T-cell (primary cell): ENCODE measurements at regions not wholly inside any gene's neighbourhood (a gene's known extent, or its start where the extent isn't known, plus 50 kb on each side); places are given as distances from the start of the nearest gene placed in this dataset.

Source experiments
- ATAC-seq, 4 experiments: fragments of 200-7000 bp in 3 of 4; fragments of 150-1000 bp in 1 of 4; cut with Tn5 transposase; replicated peaks in 1 of 4; 1 replicate in 3 of 4; 2 replicates in 1 of 4; pipeline ENCODE4 v1.10.0; 2021; ENCODE audit warnings: moderate library complexity in 3 of 4, mild to moderate bottlenecking in 2 of 4, moderate number of reproducible peaks in 1 of 4
- CTCF ChIA-PET, 2 donors: fragments of 300-600 bp; sonication (Branson Sonifier 250); formaldehyde crosslinking; loops; one replicate each; lab custom pipeline; 2022; ENCODE audit warnings: antibody characterized with exemption in 2 of 2; lab: Charles Lee
- POLR2A ChIA-PET, 2 donors: fragments of 300-600 bp; sonication (Branson Sonifier 250); formaldehyde crosslinking; loops; one replicate each; lab custom pipeline; 2022; ENCODE audit warnings: antibody characterized with exemption in 2 of 2; lab: Charles Lee
- DNase-seq, 35 experiments: peaks; one replicate each; pipeline versions ENCODE4 v3.0.0 to v3.0.0-alpha.2; 2013 to 2023
- H3K27ac ChIP-seq: one replicate; pipeline ENCODE4 v1.5.1; 2013; ENCODE audit warnings: low read length
- H3K27me3 ChIP-seq, 2 experiments: replicated peaks in 1 of 2; 1 replicate in 1 of 2; 2 replicates in 1 of 2; pipeline versions ENCODE4 v1.6.1 to v1.7.0; 2013; ENCODE audit warnings: low read length in 1 of 2, mixed read lengths in 1 of 2; ENCODE audit not compliant: control insufficient read depth in 2 of 2, insufficient read depth in 2 of 2; ENCODE audit errors: extremely low read depth in 1 of 2
- H3K36me3 ChIP-seq, 2 donors: 1 replicate in 1 of 2; 2 replicates in 1 of 2; pipeline versions ENCODE4 v1.6.1 to v1.7.0; 2013; ENCODE audit warnings: low read length in 1 of 2; ENCODE audit not compliant: control insufficient read depth in 2 of 2, insufficient read depth in 1 of 2; ENCODE audit errors: extremely low read depth in 1 of 2
- H3K4me1 ChIP-seq, 2 experiments: 1 replicate in 1 of 2; 2 replicates in 1 of 2; pipeline versions ENCODE4 v1.6.1 to v1.7.0; 2013; ENCODE audit warnings: low read length in 2 of 2, mixed read lengths in 1 of 2; ENCODE audit not compliant: insufficient read depth in 2 of 2, control insufficient read depth in 1 of 2; ENCODE audit errors: extremely low read depth in 1 of 2
- H3K4me3 ChIP-seq, 2 donors: 1 replicate in 1 of 2; 2 replicates in 1 of 2; pipeline versions ENCODE4 v1.5.1 to v1.7.0; 2013; ENCODE audit warnings: mild to moderate bottlenecking in 2 of 2, low read length in 1 of 2, moderate library complexity in 1 of 2; ENCODE audit not compliant: control insufficient read depth in 1 of 2; ENCODE audit errors: extremely low read depth in 1 of 2
- H3K9me3 ChIP-seq: 2 replicates; pipeline ENCODE4 v1.7.0; 2013
- H3K27ac Mint-ChIP-seq, 2 donors: one replicate each; pipeline ENCODE4 v1.8.0; 2020 to 2021; ENCODE audit warnings: mild to moderate bottlenecking in 2 of 2, mixed read lengths in 2 of 2
- H3K27me3 Mint-ChIP-seq, 2 donors: one replicate each; pipeline ENCODE4 v1.8.0; 2021 to 2022; ENCODE audit warnings: mixed read lengths in 2 of 2
- H3K36me3 Mint-ChIP-seq: one replicate; pipeline ENCODE4 v1.8.0; 2021; ENCODE audit warnings: mixed read lengths
- H3K4me1 Mint-ChIP-seq, 3 donors: one replicate each; pipeline ENCODE4 v1.8.0; 2020 to 2022; ENCODE audit warnings: mixed read lengths in 3 of 3, mild to moderate bottlenecking in 1 of 3
- H3K4me3 Mint-ChIP-seq, 3 donors: one replicate each; pipeline ENCODE4 v1.8.0; 2020 to 2022; ENCODE audit warnings: mild to moderate bottlenecking in 3 of 3, mixed read lengths in 3 of 3, moderate library complexity in 3 of 3
- H3K9me3 Mint-ChIP-seq, 3 donors: one replicate each; pipeline ENCODE4 v1.8.0; 2020 to 2022; ENCODE audit warnings: mixed read lengths in 3 of 3
- WGBS: methylation state at CpG from one replicate; pipeline ENCODE4 v1.1.5; 2013; ENCODE audit warnings: missing lambda C conversion rate; ENCODE audit not compliant: insufficient coverage; 5-methylcytosine and 5-hydroxymethylcytosine counted together

DNA sequence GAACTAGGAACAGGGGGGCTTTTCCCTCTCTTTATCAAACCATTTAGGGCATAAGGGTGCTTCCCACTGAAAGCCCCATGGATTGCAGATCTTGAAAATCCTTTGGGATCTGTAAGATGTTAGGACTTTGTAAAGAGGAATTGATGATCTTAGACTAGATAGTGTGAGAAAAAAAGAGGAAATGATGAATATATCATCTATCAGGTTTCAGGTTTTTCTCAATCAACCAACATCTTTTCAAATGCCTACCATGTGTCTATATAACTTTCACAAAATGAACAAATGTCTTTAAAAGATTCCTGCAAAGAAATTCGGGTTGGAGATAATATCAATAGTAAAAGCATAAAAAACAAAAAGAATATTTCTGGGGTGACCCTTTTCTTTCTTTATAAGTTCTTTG is 50.1 kb downstream of the KCNC4 start:
- CTCF ChIA-PET, result no interaction called here
- peaks cover 3 to 6% of the 10 kb centered on the region in 2 donors for H3K27me3 Mint-ChIP-seq
- H3K4me3 Mint-ChIP-seq, result no peak overlapping the region

DNA sequence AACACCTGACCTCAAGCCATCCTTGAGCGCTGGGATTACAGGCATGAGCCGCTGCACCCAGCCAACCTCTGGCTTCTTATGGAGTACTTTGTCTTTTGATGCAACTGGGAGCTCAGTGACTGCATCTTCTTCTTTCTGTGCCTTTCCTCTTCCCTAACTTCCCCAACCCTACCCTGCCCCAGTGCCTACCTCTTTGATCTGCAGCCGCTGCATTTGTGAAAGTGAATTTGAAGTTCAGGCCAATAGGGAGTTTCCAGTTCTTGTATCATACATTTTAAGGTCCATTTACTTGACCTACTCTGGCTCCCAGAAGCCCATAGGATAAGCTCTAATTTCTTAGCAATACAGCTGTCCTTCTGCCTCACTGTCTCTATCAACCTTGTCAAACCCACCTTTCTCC is 52.2 kb downstream of the KCNC4 start:
- Mint-ChIP-seq H3K36me3 (no peaks in the 10 kb centered on the region), H3K4me1 (peaks cover 0 to 7% (median 0%) of the 10 kb centered on the region in 3 donors), H3K27ac (no peak overlapping the region), H3K9me3 (no peaks in the 10 kb centered on the region), H3K4me3 (no peak overlapping the region), H3K27me3 (peaks cover 3 to 6% of the 10 kb centered on the region in 2 donors)
- no peak for DNase-seq
- ChIA-PET CTCF (no interaction called here), POLR2A (no interaction called here)
- Histone ChIP-seq H3K4me1 (no peaks in the 10 kb centered on the region), H3K4me3 (no peak overlapping the region), H3K36me3 (no peaks in the 10 kb centered on the region), H3K27ac (no peak overlapping the region), H3K9me3 (no peaks in the 10 kb centered on the region), H3K27me3 (peaks cover 0 to 8% of the 10 kb centered on the region in 2 experiments)
- no peak for ATAC-seq
- 90% methylated on average over 2 of the region's 3 CpGs for WGBS

More for the DNA sequence above, 50.1 kb downstream of the KCNC4 start:
- peaks cover 0 to 10% (median under 1%) of the 10 kb centered on the region in 3 donors for H3K4me1 Mint-ChIP-seq
- no CpG with 5 or more reads among the region's 1 CpG for WGBS
- no peaks in the 10 kb centered on the region for H3K9me3 ChIP-seq
- H3K27ac Mint-ChIP-seq, result no peak overlapping the region
- POLR2A ChIA-PET, result no interaction called here
- peaks cover 0 to 5% of the 10 kb centered on the region in 2 experiments for H3K27me3 ChIP-seq
- no peak for DNase-seq
- no peaks in the 10 kb centered on the region for H3K36me3 Mint-ChIP-seq
- H3K4me1 ChIP-seq, result no peaks in the 10 kb centered on the region
- ATAC-seq, result no peak
- no peaks in the 10 kb centered on the region for H3K36me3 ChIP-seq
- no peak overlapping the region for H3K27ac ChIP-seq
- no peak overlapping the region for H3K4me3 ChIP-seq
- no peaks in the 10 kb centered on the region for H3K9me3 Mint-ChIP-seq

DNA sequence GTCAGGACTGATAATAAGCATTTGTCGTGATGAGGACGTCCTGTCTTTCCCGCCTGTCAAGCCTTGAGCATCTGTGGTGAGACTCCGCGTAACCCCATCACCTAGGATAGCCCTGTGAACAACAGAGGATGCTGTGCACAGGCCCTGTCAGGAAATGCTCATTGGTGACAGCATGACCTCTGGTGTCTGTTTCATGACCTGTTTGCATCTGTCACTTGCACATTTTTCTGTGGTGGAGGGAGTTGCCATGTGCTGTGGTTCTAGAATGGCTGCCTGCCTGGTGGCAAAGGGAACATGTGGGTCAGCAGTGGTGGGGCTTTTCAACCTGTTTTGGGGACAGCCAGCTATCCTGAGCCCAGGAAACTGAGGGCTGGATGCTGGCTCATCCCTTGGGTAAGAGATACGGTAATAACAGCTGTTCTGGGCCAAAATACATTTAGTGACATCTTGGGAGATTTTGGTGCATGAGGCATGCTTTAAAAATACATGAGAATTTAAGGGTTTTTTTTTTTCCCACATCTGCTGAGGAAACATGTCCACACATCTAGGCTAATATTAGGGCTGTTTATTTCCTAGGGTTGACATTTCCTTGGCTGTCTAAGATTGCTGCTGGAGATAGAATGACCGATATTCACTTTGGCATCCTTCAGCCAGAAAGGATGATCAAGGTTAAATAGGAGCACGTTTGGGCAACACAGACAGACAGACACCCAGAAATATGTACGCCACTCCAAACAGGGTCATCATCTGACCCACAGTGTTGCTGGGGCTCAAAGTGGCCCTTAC is 52.9 kb downstream of the KCNC4 start:
- no peak overlapping the region for H3K4me3 ChIP-seq
- POLR2A ChIA-PET, result no interaction called here
- ATAC-seq, result peak in 2 of 4 experiments; percentile 16 to 48
- Mint-ChIP-seq H3K4me3 (no peak overlapping the region), H3K27me3 (peaks cover 6% of the 10 kb centered on the region in 2 donors), H3K36me3 (no peaks in the 10 kb centered on the region), H3K9me3 (no peaks in the 10 kb centered on the region), H3K27ac (no peak overlapping the region), H3K4me1 (peaks cover 0 to 7% (median 0%) of the 10 kb centered on the region in 3 donors)
- no peak overlapping the region for H3K27ac ChIP-seq
- no peaks in the 10 kb centered on the region for H3K36me3 ChIP-seq
- WGBS, result 80% methylated on average over 7 of the region's 9 CpGs
- DNase-seq, result peak in 4 of 35 experiments; percentile 2 to 25 (median 9)
- H3K9me3 ChIP-seq, result no peaks in the 10 kb centered on the region
- CTCF ChIA-PET, result no interaction called here
- H3K4me1 ChIP-seq, result no peaks in the 10 kb centered on the region
- peaks cover 0 to 8% of the 10 kb centered on the region in 2 experiments for H3K27me3 ChIP-seq

DNA sequence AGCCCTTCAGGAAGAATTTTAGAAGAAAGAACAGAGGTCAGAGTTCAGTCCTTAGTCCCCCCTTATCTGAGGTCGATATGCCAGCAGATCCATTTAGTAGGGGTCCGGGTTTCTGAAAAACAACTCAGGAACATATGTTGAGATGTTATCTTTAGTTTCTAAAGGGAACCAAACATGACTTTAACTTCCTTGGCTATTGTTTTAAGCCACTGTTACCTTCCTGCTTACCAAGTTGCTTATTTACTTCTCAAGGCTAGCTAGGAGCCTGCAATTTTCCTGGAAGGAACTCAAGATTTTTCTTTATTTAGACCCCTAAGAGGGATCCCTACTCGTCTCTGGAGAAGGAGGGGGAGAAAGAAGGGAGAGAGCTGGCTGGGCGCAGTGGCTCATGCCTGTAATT is 54.3 kb downstream of the KCNC4 start:
- H3K27ac Mint-ChIP-seq, result no peak overlapping the region
- H3K4me3 Mint-ChIP-seq, result no peak overlapping the region
- Histone ChIP-seq H3K36me3 (no peaks in the 10 kb centered on the region), H3K9me3 (no peaks in the 10 kb centered on the region), H3K4me1 (no peaks in the 10 kb centered on the region), H3K4me3 (no peak overlapping the region), H3K27ac (no peak overlapping the region), H3K27me3 (peaks cover 0 to 8% of the 10 kb centered on the region in 2 experiments)
- ATAC-seq, result no peak
- POLR2A ChIA-PET, result no interaction called here
- peaks cover 6% of the 10 kb centered on the region in 2 donors for H3K27me3 Mint-ChIP-seq
- no peaks in the 10 kb centered on the region for H3K36me3 Mint-ChIP-seq
- no peak for DNase-seq
- CTCF ChIA-PET, result no interaction called here
- H3K9me3 Mint-ChIP-seq, result no peaks in the 10 kb centered on the region
- WGBS, result no CpG with 5 or more reads among the region's 4 CpGs
- peaks cover 0 to 7% (median 0%) of the 10 kb centered on the region in 3 donors for H3K4me1 Mint-ChIP-seq

DNA sequence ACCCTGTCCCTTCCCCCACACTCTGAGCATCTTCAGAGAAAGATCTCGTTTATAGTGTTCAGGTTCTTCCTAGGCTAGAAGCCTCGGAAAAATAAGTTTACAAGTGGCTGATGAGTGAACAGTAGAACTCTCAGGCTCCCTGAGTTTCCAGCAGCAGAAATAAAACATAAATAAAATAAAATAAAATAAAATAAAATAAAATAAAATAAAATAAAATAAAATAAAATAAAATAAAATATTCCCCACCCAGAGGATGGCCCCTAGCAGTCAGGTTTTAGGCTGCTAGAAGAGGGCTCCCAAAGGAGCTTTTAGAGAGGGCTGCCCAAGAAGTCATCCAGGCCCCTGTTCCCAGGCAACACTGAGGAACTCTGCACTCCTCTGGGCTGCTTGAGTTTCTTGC is 55.1 kb downstream of the KCNC4 start:
- ChIA-PET POLR2A (no interaction called here), CTCF (no interaction called here)
- Mint-ChIP-seq H3K4me3 (no peak overlapping the region), H3K4me1 (peaks cover 0 to 7% (median 0%) of the 10 kb centered on the region in 3 donors), H3K27me3 (peaks cover 3 to 6% of the 10 kb centered on the region in 2 donors), H3K36me3 (no peaks in the 10 kb centered on the region), H3K9me3 (no peaks in the 10 kb centered on the region), H3K27ac (no peak overlapping the region)
- H3K4me3 ChIP-seq, result no peak overlapping the region
- H3K4me1 ChIP-seq, result no peaks in the 10 kb centered on the region
- no peaks in the 10 kb centered on the region for H3K9me3 ChIP-seq
- no peaks in the 10 kb centered on the region for H3K36me3 ChIP-seq
- peaks cover 0 to 6% of the 10 kb centered on the region in 2 experiments for H3K27me3 ChIP-seq
- ATAC-seq (no peak), DNase-seq (no peak)
- WGBS, result no CpG with 5 or more reads among the region's 2 CpGs
- no peak overlapping the region for H3K27ac ChIP-seq

DNA sequence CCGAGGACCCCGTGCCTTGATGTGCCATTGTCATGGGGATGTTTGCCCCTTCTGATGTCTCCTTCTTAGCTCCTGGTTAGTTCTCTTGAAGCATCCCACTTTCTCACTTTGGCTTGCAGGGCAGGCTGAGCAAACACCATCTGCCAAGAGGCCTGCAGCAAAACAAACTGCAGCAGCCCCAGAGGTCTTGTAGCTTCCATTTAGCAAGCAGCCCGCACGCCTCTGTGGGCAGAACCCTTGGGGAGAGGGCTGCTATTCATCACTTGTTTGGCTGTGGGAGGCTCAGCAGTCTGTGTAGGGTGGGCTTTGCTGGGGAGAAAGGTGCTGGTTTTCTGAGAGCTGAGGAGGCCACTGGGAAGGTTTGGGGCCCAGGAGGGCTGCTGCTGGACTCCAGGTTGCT is 56.7 kb downstream of the KCNC4 start:
- Mint-ChIP-seq H3K36me3 (no peaks in the 10 kb centered on the region), H3K9me3 (no peaks in the 10 kb centered on the region), H3K27me3 (peaks cover 0 to 6% of the 10 kb centered on the region in 2 donors), H3K27ac (no peak overlapping the region), H3K4me3 (no peak overlapping the region), H3K4me1 (peaks cover 0 to 7% (median 0%) of the 10 kb centered on the region in 3 donors)
- no peak for ATAC-seq
- no peaks in the 10 kb centered on the region for H3K36me3 ChIP-seq
- no peaks in the 10 kb centered on the region for H3K4me1 ChIP-seq
- H3K27me3 ChIP-seq, result peaks cover 0 to 6% of the 10 kb centered on the region in 2 experiments
- ChIA-PET CTCF (no interaction called here), POLR2A (no interaction called here)
- WGBS, result 91% methylated on average over 4 of the region's 4 CpGs
- no peaks in the 10 kb centered on the region for H3K9me3 ChIP-seq
- no peak for DNase-seq
- no peak overlapping the region for H3K4me3 ChIP-seq
- H3K27ac ChIP-seq, result no peak overlapping the region
